ENCODE measurements at regions not wholly inside any gene's neighbourhood (a gene's known extent, or its start where the extent isn't known, plus 50 kb on each side); places are given as distances from the start of the nearest gene placed in this dataset.

GRCh38 chr5:175109058-175109755 lies 334.8 kb downstream of the DRD1 start:
- no peak for DNase-seq (ENCODE audit: low read depth in 2 of 2)

GRCh38 chr5:175107865-175108264 lies 336.1 kb downstream of the DRD1 start:
- DNase-seq (ENCODE audit: low read depth in 2 of 2) = no peak

GRCh38 chr5:175107028-175107588 lies 336.9 kb downstream of the DRD1 start:
- DNase-seq (ENCODE audit: low read depth in 2 of 2) = no peak

- DNase-seq (ENCODE audit: low read depth in 2 of 2) = no peak
Measured at GRCh38 chr5:175104677-175105076, 339.3 kb downstream of the DRD1 start.

- no peak for DNase-seq (ENCODE audit: low read depth in 2 of 2)
Measured at GRCh38 chr5:175103746-175104145, 340.2 kb downstream of the DRD1 start.

GRCh38 chr5:175102717-175103116 lies 341.3 kb downstream of the DRD1 start:
- no peak for DNase-seq (ENCODE audit: low read depth in 2 of 2)

GRCh38 chr5:175098301-175098700 lies 345.7 kb downstream of the DRD1 start:
- DNase-seq (ENCODE audit: low read depth in 2 of 2) = no peak

GRCh38 chr5:175096469-175097165 lies 347.4 kb downstream of the DRD1 start:
- DNase-seq (ENCODE audit: low read depth in 2 of 2) = no peak

- no peak for DNase-seq (ENCODE audit: low read depth in 2 of 2)
Measured at GRCh38 chr5:175094461-175094860, 349.5 kb downstream of the DRD1 start.

GRCh38 chr5:175092691-175093090 lies 351.3 kb downstream of the DRD1 start:
- DNase-seq (ENCODE audit: low read depth in 2 of 2) = no peak

- no peak for DNase-seq (ENCODE audit: low read depth in 2 of 2)
Measured at GRCh38 chr5:175088963-175089362, 355.0 kb downstream of the DRD1 start.

- DNase-seq (ENCODE audit: low read depth in 2 of 2) = no peak
Measured at GRCh38 chr5:175082866-175083590, 358.6 kb downstream of the MSX2 start.

- no peak for DNase-seq (ENCODE audit: low read depth in 2 of 2)
Measured at GRCh38 chr5:175082346-175082745, 358.0 kb downstream of the MSX2 start.

GRCh38 chr5:175079707-175080106 lies 355.3 kb downstream of the MSX2 start:
- DNase-seq (ENCODE audit: low read depth in 2 of 2) = no peak

GRCh38 chr5:175070283-175070682 lies 345.9 kb downstream of the MSX2 start:
- no peak for DNase-seq (ENCODE audit: low read depth in 2 of 2)

- no peak for DNase-seq (ENCODE audit: low read depth in 2 of 2)
Measured at GRCh38 chr5:175060257-175060656, 335.9 kb downstream of the MSX2 start.

GRCh38 chr5:175059687-175060211 lies 335.4 kb downstream of the MSX2 start:
- peak in 1 of 2 donors; percentile 2 for DNase-seq (ENCODE audit: low read depth in 2 of 2)

GRCh38 chr5:175056831-175057230 lies 332.4 kb downstream of the MSX2 start:
- no peak for DNase-seq (ENCODE audit: low read depth in 2 of 2)

- DNase-seq (ENCODE audit: low read depth in 2 of 2) = no peak
Measured at GRCh38 chr5:175054243-175054642, 329.9 kb downstream of the MSX2 start.

- DNase-seq (ENCODE audit: low read depth in 2 of 2) = no peak
Measured at GRCh38 chr5:175052351-175052750, 328.0 kb downstream of the MSX2 start.

- no peak for DNase-seq (ENCODE audit: low read depth in 2 of 2)
Measured at GRCh38 chr5:175047048-175047447, 322.7 kb downstream of the MSX2 start.

GRCh38 chr5:175045820-175046219 lies 321.4 kb downstream of the MSX2 start:
- no peak for DNase-seq (ENCODE audit: low read depth in 2 of 2)
